RWPE1 (cell line): ENCODE measurements at regions not wholly inside any gene's neighbourhood (a gene's known extent, or its start where the extent isn't known, plus 50 kb on each side); places are given as distances from the start of the nearest gene placed in this dataset.

Source experiments
- CTCF ChIA-PET: fragments of 350-600 bp; sonication (Branson Sonifier 250); formaldehyde crosslinking; extraction: SDS; loops from one replicate; lab custom pipeline; 2021; lab: Yijun Ruan, JAX
- POLR2A ChIA-PET: fragments of 400-600 bp; formaldehyde crosslinking; extraction: SDS; loops from one replicate; lab custom pipeline; 2020; ENCODE audit warnings: antibody characterized with exemption; ENCODE audit not compliant: low non-redundant PET; lab: Yijun Ruan, JAX
- DNase-seq: peaks from one replicate; pipeline ENCODE4 v3.0.0; 2012; ENCODE audit warnings: low spot score
- H3K27ac ChIP-seq: fragments of 450-650 bp; 2 replicates; pipeline ENCODE4 v1.5.1; 2017
- CTCF ChIP-seq: fragments of 450-650 bp; conservative IDR thresholded peaks from 2 replicates; pipeline ENCODE4 v1.5.1; 2017; ENCODE audit warnings: low read depth, mild to moderate bottlenecking

DNA sequence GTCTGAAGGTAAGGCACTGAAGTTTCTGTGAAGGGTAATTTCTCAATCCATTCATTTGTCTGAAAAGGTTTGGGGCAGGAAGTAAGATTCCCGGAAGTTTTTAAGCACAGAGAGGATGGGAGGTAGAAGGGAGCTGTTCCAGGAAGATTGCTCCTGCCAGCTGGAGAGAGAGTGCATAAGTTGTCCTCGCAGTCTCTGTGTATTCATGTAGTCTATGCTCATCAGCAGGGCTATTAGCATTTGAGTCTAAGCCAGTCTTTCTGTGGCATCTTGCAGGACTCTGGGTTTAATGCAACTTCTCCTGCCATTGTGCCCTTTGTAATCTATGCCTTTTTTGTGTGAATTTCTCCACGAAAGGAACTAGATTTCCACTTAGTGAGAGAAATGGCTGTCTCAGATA is 140.8 kb upstream of the FGGY start:
- POLR2A ChIA-PET, result no interaction called here
- DNase-seq, result no peak
- TF ChIP-seq CTCF, result no peak
- H3K27ac ChIP-seq, result no peak overlapping the region
- CTCF ChIA-PET, result no interaction called here

GRCh38 chr1:59156526-59157199 is 140.2 kb upstream of the FGGY start:
- CTCF ChIA-PET, result no interaction called here
- DNase-seq, result no peak
- TF ChIP-seq CTCF, result no peak
- POLR2A ChIA-PET, result no interaction called here
- no peak overlapping the region for H3K27ac ChIP-seq

GRCh38 chr1:59158321-59158720 is 138.6 kb upstream of the FGGY start:
- ChIA-PET CTCF (no interaction called here), POLR2A (no interaction called here)
- no peak for DNase-seq
- H3K27ac ChIP-seq, result no peak overlapping the region
- no peak for TF ChIP-seq CTCF

DNA sequence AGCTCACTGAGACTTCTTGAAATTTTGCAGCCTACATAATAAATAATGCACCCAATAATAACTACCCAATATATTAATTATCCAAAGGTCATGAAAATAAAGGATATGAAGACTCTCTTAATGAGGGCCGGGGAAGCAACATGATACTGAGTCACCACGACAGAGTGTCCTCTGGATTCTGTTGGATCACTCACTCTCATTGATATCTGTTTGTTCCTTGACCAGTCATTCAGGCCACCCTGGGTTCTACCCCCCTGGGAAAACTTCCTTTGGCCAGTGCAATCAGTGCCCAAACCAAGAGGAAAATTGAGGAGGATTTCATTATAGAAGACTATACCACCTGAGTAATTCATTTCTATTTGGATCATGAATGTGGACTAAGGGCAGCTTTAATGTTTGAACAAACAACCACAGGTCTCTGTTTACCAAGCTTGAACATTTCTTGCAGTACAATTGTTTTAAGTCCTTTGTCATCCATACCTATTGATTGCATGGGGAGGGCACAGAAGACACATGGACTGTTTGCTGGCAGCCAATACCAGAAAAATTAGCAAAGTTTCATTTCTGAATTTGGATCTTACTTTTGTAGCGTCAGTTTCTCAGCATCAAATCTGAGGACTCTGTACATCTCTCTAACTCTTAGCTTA is 137.2 kb upstream of the FGGY start:
- TF ChIP-seq CTCF, result no peak
- ChIA-PET POLR2A (no interaction called here), CTCF (no interaction called here)
- no peak for DNase-seq
- no peak overlapping the region for H3K27ac ChIP-seq

GRCh38 chr1:59161136-59161535 is 135.8 kb upstream of the FGGY start:
- ChIA-PET CTCF (no interaction called here), POLR2A (no interaction called here)
- DNase-seq, result no peak
- TF ChIP-seq CTCF, result no peak
- no peak overlapping the region for H3K27ac ChIP-seq

- POLR2A ChIA-PET, result no interaction called here
- TF ChIP-seq CTCF, result no peak
- no peak for DNase-seq
- H3K27ac ChIP-seq, result no peak overlapping the region
- CTCF ChIA-PET, result interaction anchor here (0.9 kb wide), 1 partner anchor 110 kb away, joined by 4 read pairs; no protein-coding TSS in a partner anchor
These were observed 134.2 kb upstream of the FGGY start for GRCh38 chr1:59162665-59163064.
